Breast epithelium (tissue), 3 donors: ENCODE measurements at regions not wholly inside any gene's neighbourhood (a gene's known extent, or its start where the extent isn't known, plus 50 kb on each side); places are given as distances from the start of the nearest gene placed in this dataset.

ENCODE experiments used
- POLR2A ChIP-seq: fragments of 450-650 bp; IDR thresholded peaks from one replicate; pipeline ENCODE4 v1.6.1; 2016; ENCODE audit warnings: antibody characterized with exemption, mild to moderate bottlenecking, moderate library complexity
- POLR2AphosphoS5 ChIP-seq, 3 donors: sonication (generic); formaldehyde crosslinking; IDR thresholded peaks; one replicate each; pipeline ENCODE4 v1.6.1; 2017; ENCODE audit warnings: antibody characterized with exemption in 3 of 3
- TF ChIP-seq, protein P1 (sequence below), 3 donors: fragments of 450-650 bp; IDR thresholded peaks; one replicate each; pipeline ENCODE4 v1.5.1; 2016 to 2017; ENCODE audit warnings: antibody characterized with exemption in 3 of 3, mild to moderate bottlenecking in 3 of 3, moderate library complexity in 3 of 3

DNA sequence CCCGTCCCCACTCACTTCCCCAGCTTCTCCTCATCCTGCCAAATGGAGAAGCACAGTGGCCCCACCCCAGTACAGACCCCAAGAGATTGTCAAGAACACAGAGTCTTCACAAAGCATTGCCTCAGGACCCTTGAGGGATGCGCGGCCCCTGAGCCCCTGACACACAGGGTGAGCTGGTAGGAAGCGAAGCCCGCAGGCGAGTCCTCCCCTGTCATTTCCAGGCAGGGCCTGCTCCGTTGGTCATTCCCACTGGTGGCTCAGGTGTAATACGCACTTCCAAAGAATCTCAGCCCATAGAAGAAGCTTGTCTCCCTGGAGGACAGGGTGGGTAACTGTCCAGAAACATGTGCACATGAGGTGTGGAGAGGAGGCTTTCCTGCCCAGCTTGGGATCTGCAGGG lies 404.2 kb downstream of the THBS2 start:
- TF ChIP-seq, protein P1, sequence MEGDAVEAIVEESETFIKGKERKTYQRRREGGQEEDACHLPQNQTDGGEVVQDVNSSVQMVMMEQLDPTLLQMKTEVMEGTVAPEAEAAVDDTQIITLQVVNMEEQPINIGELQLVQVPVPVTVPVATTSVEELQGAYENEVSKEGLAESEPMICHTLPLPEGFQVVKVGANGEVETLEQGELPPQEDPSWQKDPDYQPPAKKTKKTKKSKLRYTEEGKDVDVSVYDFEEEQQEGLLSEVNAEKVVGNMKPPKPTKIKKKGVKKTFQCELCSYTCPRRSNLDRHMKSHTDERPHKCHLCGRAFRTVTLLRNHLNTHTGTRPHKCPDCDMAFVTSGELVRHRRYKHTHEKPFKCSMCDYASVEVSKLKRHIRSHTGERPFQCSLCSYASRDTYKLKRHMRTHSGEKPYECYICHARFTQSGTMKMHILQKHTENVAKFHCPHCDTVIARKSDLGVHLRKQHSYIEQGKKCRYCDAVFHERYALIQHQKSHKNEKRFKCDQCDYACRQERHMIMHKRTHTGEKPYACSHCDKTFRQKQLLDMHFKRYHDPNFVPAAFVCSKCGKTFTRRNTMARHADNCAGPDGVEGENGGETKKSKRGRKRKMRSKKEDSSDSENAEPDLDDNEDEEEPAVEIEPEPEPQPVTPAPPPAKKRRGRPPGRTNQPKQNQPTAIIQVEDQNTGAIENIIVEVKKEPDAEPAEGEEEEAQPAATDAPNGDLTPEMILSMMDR (IDR thresholded peaks at IDR 0.05), result no peak
- no peak for TF ChIP-seq POLR2AphosphoS5 (IDR thresholded peaks at IDR 0.05)
- TF ChIP-seq POLR2A, result no peak
